GM18907 (cell line): ENCODE measurements at regions not wholly inside any gene's neighbourhood (a gene's known extent, or its start where the extent isn't known, plus 50 kb on each side); places are given as distances from the start of the nearest gene placed in this dataset.
"Not testable (repeated sequence)": the region's sequence is repeated elsewhere in the genome, so short reads cannot be mapped to it uniquely, and the experiment has no call there.

ENCODE experiments used
- ATAC-seq: cut with Tn5 transposase; IDR thresholded peaks from one replicate; pipeline ENCODE4 v1.9.1; 2021; ENCODE audit warnings: mild to moderate bottlenecking, moderate library complexity; ENCODE audit not compliant: unreplicated experiment

- not testable (repeated sequence) for ATAC-seq
Observed at GRCh38 chr5:108532129-108532445, 150.2 kb upstream of the FBXL17 start.

GRCh38 chr5:108531367-108532128 lies 149.7 kb upstream of the FBXL17 start:
- ATAC-seq: no peak

- ATAC-seq: no peak
Observed at GRCh38 chr5:108530706-108531105, 148.8 kb upstream of the FBXL17 start.

- no peak for ATAC-seq
Observed at GRCh38 chr5:108529381-108529780, 147.5 kb upstream of the FBXL17 start.

- no peak for ATAC-seq
Observed at GRCh38 chr5:108528655-108529054, 146.8 kb upstream of the FBXL17 start.

- ATAC-seq: no peak
Observed at GRCh38 chr5:108524564-108524963, 142.7 kb upstream of the FBXL17 start.

GRCh38 chr5:108523360-108523759 lies 141.5 kb upstream of the FBXL17 start:
- no peak for ATAC-seq

- peak; percentile 73 for ATAC-seq
Observed at GRCh38 chr5:108521841-108522506, 140.1 kb upstream of the FBXL17 start.

- ATAC-seq: peak; percentile 93
Observed at GRCh38 chr5:108521011-108521700, 139.3 kb upstream of the FBXL17 start.

GRCh38 chr5:108516785-108517184 lies 134.9 kb upstream of the FBXL17 start:
- ATAC-seq: no peak

- no peak for ATAC-seq
Observed at GRCh38 chr5:108515517-108516105, 133.7 kb upstream of the FBXL17 start.

- ATAC-seq: no peak
Observed at GRCh38 chr5:108508979-108509378, 127.1 kb upstream of the FBXL17 start.

GRCh38 chr5:108507631-108508030 lies 125.7 kb upstream of the FBXL17 start:
- no peak for ATAC-seq

GRCh38 chr5:108505608-108506007 lies 123.7 kb upstream of the FBXL17 start:
- no peak for ATAC-seq

- no peak for ATAC-seq
Observed at GRCh38 chr5:108504974-108505373, 123.1 kb upstream of the FBXL17 start.

GRCh38 chr5:108503986-108504385 lies 122.1 kb upstream of the FBXL17 start:
- no peak for ATAC-seq

- ATAC-seq: not testable (repeated sequence)
Observed at GRCh38 chr5:108495615-108496014, 113.7 kb upstream of the FBXL17 start.

GRCh38 chr5:108487951-108488350 lies 106.1 kb upstream of the FBXL17 start:
- ATAC-seq: no peak

- ATAC-seq: no peak
Observed at GRCh38 chr5:108484035-108484434, 102.1 kb upstream of the FBXL17 start.

- no peak for ATAC-seq
Observed at GRCh38 chr5:108481355-108481931, 99.5 kb upstream of the FBXL17 start.

- no peak for ATAC-seq
Observed at GRCh38 chr5:108472237-108472636, 90.3 kb upstream of the FBXL17 start.
